AG09319 (cell line): ENCODE measurements at regions not wholly inside any gene's neighbourhood (a gene's known extent, or its start where the extent isn't known, plus 50 kb on each side); places are given as distances from the start of the nearest gene placed in this dataset.
"Not testable (repeated sequence)": the region's sequence is repeated elsewhere in the genome, so short reads cannot be mapped to it uniquely, and the experiment has no call there.

Experiments
- DNase-seq: peaks from one replicate; pipeline ENCODE4 v3.0.0-alpha.2; 2010; ENCODE audit warnings: low read depth; ENCODE audit errors: extremely low read depth
- TF ChIP-seq, protein P1 (sequence below): IDR thresholded peaks from 2 replicates; pipeline ENCODE4 v1.5.1; 2011; ENCODE audit warnings: low read depth, mild to moderate bottlenecking, inconsistent platforms, low read length, moderate library complexity

DNA sequence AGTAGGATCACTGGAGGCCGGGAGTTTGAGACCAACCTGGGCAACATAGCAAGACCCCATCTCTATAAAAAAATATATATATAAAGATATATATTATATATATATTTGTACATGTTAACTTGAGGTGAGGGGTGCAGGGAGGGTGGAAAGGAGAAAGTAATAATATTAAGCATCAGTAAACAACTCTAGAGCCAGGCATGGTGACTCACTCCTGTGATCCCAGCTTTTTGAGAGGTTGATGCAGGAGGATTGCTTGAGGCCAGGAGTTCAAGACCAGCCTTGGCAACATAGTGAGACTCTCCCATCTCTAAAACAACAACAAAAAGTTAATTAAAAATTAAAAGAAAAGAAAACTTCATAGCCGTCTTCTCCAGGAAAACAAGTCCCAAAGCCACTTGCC is 61.7 kb upstream of the SMURF2 start:
- TF ChIP-seq, protein P1, sequence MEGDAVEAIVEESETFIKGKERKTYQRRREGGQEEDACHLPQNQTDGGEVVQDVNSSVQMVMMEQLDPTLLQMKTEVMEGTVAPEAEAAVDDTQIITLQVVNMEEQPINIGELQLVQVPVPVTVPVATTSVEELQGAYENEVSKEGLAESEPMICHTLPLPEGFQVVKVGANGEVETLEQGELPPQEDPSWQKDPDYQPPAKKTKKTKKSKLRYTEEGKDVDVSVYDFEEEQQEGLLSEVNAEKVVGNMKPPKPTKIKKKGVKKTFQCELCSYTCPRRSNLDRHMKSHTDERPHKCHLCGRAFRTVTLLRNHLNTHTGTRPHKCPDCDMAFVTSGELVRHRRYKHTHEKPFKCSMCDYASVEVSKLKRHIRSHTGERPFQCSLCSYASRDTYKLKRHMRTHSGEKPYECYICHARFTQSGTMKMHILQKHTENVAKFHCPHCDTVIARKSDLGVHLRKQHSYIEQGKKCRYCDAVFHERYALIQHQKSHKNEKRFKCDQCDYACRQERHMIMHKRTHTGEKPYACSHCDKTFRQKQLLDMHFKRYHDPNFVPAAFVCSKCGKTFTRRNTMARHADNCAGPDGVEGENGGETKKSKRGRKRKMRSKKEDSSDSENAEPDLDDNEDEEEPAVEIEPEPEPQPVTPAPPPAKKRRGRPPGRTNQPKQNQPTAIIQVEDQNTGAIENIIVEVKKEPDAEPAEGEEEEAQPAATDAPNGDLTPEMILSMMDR: no peak
- no peak for DNase-seq

DNA sequence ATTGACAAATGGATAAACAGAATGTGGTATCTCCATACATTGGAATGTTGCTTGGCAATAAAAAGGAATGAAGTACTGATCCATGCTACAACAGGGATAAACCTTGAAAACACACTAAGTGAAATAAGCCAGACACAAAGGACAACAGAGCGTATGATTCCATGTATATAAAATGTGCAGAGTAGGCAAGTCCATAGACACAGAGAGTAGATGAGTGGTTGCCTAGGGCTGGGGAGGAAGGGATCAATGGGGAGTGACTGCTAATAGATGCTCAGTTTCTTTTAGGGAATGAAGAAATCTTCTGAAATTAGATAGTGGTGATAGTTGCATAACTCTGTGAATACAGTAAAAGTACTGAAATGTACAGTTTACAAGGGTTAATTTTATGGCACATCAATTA is 59.4 kb upstream of the SMURF2 start:
- not testable (repeated sequence) for DNase-seq

DNA sequence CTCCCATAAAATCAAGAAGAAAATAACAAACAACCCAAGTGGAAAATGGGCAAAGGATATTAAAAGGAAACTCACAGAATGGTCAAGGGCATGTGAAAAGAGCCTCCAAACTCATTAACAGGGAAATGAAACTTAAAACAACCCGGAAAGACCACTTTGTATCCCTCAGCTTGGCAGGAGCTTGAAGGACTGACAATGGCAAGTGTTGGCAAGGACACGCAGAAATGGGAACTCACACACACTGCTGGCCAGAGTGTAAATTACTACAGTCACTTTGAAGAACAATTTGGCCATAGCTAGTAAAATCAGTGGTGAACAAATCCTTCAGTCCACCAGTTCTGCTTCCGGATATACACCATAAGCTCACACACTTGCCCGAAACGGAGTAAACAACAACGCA is 58.1 kb upstream of the SMURF2 start:
- DNase-seq: not testable (repeated sequence)

DNA sequence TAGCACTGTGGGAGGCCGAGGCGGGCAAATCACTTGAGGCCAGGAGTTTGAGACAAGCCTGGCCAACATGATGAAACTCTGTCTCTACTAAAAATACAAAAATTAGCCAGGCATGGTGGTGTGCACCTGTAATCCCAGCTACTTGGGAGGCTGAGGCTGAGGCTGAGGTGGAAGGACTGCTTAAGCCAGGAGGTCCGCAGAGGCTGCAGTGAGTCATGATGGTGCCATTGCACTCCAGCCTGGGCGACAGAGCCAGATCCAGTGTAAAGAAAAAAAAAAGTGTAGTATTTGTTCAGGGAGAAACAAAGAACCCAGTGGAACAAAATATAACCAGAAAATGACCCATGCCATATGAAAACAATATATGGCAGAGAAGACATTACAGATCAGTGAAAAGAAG is 57.4 kb upstream of the SMURF2 start:
- not testable (repeated sequence) for DNase-seq

DNA sequence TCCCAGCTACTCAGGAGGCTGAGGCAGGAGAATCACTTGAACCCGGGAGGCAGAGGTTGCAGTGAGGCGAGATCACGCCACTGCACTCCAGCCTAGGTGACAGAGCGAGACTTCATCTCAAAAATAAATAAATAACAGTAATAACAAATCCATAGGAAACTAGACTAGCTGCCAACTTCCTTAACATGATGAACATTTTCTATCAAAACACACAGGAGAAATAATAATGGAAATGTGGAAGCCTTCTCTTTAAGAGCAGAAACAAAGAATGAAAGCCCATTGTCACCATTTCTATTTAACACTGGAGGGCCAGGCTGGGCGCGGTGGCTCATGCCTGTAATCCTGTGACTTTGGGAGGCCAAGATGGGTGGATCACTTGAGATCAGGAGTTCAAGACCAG is 56.7 kb upstream of the SMURF2 start:
- not testable (repeated sequence) for DNase-seq

DNA sequence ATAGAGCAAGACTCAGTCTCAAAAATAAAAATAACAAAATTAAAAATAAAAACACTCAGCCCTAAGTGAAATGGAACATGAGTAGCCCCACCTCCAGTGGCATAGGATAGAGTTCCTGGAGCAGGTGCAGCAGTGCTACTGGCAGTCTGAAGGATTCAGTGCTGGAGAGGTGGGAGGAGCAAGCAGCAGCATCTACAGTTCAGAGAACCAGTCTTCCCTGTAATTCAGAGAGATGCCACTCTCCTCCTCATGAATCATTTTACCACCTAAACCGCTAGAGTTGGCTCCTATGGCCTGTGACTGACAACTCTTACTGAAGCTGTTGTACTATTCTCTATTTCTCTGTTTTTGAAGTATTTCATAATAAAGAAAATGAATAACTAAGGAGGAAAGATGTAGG is 56.0 kb upstream of the SMURF2 start:
- TF ChIP-seq, protein P1: no peak
- no peak for DNase-seq

DNA sequence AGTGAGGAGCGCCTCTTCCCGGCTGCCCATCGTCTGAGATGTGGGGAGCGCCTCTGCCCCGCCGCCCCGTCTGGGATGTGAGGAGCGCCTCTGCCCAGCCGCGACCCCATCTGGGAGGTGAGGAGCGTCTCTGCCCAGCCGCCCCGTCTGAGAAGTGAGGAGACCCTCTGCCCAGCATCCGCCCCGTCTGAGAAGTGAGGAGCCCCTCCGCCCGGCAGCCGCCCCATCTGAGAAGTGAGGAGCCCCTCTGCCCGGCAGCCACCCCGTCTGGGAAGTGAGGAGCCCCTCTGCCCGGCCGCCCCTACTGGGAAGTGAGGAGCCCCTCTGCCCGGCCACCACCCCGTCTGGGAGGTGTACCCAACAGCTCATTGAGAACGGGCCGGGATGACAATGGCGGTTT is 54.4 kb upstream of the SMURF2 start:
- not testable (repeated sequence) for DNase-seq

DNA sequence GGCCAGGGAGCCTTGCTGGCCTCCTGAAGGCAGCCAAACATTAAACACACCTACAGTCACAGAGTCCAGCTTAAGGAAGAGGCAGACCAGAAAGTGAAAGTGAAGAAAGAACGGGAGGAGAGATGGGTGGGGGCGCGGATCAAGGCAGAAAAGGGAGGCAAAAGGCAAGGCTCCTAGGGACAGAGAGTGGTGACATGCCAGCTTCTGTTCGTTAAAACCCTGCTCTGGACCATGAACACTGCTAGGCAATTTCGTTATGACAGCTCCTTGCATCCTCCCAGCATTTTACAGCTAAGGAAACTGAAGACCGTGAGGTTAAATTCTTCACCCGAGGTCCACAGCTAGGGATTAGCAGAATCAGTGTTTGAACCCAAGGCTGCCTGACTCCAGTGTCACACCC is 51.7 kb upstream of the SMURF2 start:
- not testable (repeated sequence) for DNase-seq

DNA sequence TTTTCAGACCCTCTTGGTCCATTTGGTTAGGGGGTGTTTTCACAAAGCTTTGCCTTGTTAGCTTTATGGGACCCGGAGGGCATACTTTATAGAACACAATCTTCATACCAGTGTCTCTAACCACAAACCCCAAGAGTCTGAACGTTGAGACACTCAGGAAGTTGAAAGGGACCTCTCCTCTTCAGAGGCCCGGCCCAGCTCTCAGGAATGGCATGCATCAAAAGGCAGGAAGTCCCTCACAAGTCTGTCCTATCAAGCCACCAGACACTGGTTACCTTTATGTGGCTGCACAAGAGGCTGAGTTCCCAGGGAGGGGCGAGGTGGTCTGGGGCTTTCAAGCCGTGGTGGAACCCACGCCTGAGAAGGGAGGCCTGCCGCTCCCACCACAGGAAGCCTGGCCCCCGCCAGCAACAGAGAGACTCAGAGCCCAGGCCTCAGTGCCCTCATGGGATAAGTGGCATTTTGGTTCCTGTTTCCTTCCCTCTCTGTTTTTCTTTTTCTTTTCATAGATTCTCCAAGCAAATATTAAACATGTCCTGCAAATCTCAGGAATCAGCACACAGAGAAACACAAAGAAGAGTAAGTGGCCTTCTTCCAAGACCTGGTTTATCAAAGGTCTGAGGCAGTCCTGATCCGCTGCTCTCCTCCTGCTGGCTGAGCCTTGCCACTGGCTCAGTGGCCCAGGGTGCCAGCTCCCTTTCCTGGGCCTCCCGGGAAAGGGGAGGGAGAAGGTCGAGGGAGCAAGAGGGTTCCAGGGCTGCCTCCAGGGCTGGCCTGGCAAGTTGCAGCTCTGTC is 50.6 kb upstream of the SMURF2 start:
- TF ChIP-seq, protein P1: peak; percentile 1; the same call in 1 of the 2 replicates
- not testable (repeated sequence) for DNase-seq
